GM12864 (cell line): ENCODE measurements at regions not wholly inside any gene's neighbourhood (a gene's known extent, or its start where the extent isn't known, plus 50 kb on each side); places are given as distances from the start of the nearest gene placed in this dataset.

ENCODE experiments used
- DNase-seq: peaks from one replicate; pipeline ENCODE4 v3.0.0-alpha.2; 2011; ENCODE audit warnings: low read depth
- H3K4me3 ChIP-seq: 2 replicates; pipeline ENCODE4 v1.5.1; 2011; ENCODE audit warnings: mild to moderate bottlenecking, low read depth, low read length, control low read depth
- CTCF ChIP-seq: IDR thresholded peaks from 2 replicates; pipeline ENCODE4 v1.5.1; 2011; ENCODE audit warnings: low read depth, mild to moderate bottlenecking, moderate library complexity, low read length, control low read depth, inconsistent platforms; ENCODE audit errors: missing control alignments

GRCh38 chr1:75984781-75985180, 52.6 kb upstream of the ASB17 start:
- TF ChIP-seq CTCF = no peak
- no peak overlapping the region for H3K4me3 ChIP-seq
- no peak for DNase-seq

DNA sequence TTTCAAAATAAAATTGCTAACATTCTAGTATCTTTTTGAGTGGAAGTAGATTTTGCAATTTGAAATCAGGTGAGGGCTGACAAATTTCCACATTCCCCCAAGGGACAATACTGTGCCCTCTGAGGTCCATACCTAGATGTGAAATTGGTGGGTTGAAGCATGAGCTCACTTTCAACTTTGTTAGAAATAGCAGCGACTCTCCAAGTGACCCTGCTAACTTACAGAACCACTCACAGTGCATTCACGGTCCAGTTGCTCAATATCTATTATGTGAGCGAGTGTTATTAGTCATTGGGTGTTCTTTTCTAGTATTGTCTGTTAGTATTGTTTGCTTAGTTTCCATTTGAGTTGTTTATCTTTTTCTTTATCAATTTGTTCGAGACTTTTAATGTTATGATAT, 53.6 kb upstream of the ASB17 start:
- peak; percentile 62 for DNase-seq
- TF ChIP-seq CTCF = no peak
- H3K4me3 ChIP-seq = no peak overlapping the region

DNA sequence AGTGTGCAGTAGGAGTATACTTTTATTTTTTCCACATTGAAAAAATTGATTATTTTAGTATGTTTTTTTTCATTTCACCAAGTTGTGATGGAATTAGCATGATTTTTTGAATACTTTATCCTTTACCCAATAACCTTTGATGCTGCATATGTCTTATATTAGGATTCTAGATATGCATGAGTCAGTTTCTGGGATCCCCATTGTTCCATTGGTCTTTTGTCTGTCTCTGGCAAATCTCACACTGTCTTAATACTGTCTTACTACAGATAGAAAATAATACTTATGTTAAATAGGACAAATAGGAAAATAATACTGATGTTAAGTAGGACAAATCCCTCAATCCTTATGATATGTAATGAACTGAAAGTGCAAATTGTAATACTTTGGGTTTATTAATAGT, 54.3 kb upstream of the ASB17 start:
- DNase-seq = no peak
- H3K4me3 ChIP-seq = no peak overlapping the region
- no peak for TF ChIP-seq CTCF

GRCh38 chr1:75989121-75989520, 56.9 kb upstream of the ASB17 start:
- no peak for TF ChIP-seq CTCF
- no peak overlapping the region for H3K4me3 ChIP-seq
- no peak for DNase-seq

GRCh38 chr1:75990686-75991085, 58.5 kb upstream of the ASB17 start:
- DNase-seq = no peak
- no peak overlapping the region for H3K4me3 ChIP-seq
- TF ChIP-seq CTCF = no peak

GRCh38 chr1:75991497-75992114, 59.4 kb upstream of the ASB17 start:
- TF ChIP-seq CTCF = peak; percentile 72
- peak; percentile 33 for DNase-seq
- H3K4me3 ChIP-seq = no peak overlapping the region

DNA sequence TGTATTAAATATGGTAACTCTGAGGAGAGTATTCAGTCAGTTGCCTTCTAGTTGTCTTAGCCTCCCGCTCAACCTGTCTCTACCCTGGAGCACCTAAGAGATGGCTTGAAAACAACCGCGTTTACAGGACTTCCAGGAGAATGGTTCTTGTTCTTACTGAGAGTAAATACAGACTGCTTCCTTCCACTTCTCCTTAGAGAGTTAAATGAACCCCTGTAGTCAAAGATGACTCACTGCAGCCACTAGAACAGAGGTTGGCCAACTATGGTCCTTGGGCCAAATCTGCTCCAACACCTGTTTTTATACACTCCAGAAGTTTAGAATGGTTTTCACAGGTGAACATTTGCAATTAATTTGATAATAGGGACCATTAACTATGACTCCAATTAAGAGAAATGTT, 60.1 kb upstream of the ASB17 start:
- no peak overlapping the region for H3K4me3 ChIP-seq
- no peak for TF ChIP-seq CTCF
- DNase-seq = no peak
